ENCODE measurements at regions not wholly inside any gene's neighbourhood (a gene's known extent, or its start where the extent isn't known, plus 50 kb on each side); places are given as distances from the start of the nearest gene placed in this dataset.

- no peak for TF ChIP-seq CREM (CRISPR knock-in tag; IDR thresholded peaks at IDR 0.05)
- no peak for TF ChIP-seq PRDM15 (CRISPR knock-in tag; IDR thresholded peaks at IDR 0.05)
- TF ChIP-seq FOXJ3 (CRISPR knock-in tag; IDR thresholded peaks at IDR 0.05; ENCODE audit: borderline replicate concordance): no peak
- no peak for TF ChIP-seq E2F1 (CRISPR knock-in tag; IDR thresholded peaks at IDR 0.05)
- no peak for TF ChIP-seq NR3C1 (CRISPR knock-in tag; conservative IDR thresholded peaks at IDR 0.05; ENCODE audit: low read depth)
These were observed 175.6 kb upstream of the CDH11 start for GRCh38 chr16:65297453-65297852.

All from WTC11 (cell line).